GM21381 (cell line): ENCODE measurements at regions not wholly inside any gene's neighbourhood (a gene's known extent, or its start where the extent isn't known, plus 50 kb on each side); places are given as distances from the start of the nearest gene placed in this dataset.

Source experiments
- ATAC-seq: cut with Tn5 transposase; IDR thresholded peaks from one replicate; pipeline ENCODE4 v1.9.1; 2021; ENCODE audit warnings: mild to moderate bottlenecking, moderate library complexity; ENCODE audit not compliant: unreplicated experiment

GRCh38 chr12:42977451-42978230 is 388.1 kb upstream of the PRICKLE1 start:
- ATAC-seq: no peak

DNA sequence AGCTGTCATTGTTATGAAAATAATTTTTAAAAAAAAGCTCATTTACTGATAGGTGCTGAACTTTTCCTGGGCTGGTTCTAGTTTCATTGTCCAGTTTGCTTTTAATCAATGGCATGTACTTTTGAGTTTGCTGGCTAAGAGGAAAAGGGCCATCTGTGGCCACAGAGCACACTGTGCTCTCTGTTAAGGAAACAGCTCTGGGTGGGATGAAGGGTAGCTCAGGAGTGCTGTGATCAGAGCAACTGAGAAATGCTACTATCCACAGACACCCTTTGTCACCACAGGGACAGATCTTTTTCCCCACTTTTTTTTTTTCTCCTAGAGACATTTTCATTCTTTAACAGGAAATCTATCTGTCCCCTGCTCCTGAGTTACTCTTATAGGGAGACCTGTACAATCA is 387.1 kb upstream of the PRICKLE1 start:
- ATAC-seq: no peak

DNA sequence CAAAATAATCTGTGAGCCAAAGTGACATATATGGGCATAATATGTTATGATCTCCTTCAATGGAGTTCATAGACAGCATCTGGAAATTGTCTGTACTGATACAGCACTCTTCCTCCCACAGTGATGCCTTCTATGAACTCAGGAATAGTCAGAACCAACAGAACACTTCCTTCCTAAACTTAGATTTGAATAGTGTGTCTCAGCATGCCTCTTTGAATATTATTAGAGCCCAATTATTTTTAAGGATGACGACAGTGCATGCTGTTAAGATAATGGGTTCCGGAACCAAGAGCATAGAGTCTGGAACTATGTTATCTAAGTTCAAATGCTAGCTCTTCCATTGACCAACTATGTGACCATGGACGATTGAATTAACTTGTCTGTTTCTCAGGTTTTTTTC is 386.6 kb upstream of the PRICKLE1 start:
- ATAC-seq: no peak

- ATAC-seq: no peak
Measured at GRCh38 chr12:42969355-42969754, 379.8 kb upstream of the PRICKLE1 start.

DNA sequence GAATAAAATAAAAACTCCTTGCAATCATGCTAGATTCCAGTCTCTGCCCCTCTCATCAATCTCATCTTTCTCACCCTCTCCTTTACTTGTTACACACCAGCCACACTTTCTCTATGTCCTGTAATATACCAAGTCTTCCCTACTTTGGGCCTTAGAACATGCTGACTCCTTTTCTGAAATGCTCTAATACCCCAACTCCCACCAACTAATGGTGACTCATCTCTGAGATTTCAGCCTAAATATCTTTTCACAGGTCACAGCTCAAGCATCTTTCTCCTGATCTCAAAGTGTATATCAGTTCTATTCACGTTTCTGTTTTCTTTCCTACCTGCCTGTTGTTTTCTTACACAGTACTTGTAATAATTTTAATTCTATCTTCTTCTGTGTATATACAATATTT is 378.9 kb upstream of the PRICKLE1 start:
- ATAC-seq: no peak

DNA sequence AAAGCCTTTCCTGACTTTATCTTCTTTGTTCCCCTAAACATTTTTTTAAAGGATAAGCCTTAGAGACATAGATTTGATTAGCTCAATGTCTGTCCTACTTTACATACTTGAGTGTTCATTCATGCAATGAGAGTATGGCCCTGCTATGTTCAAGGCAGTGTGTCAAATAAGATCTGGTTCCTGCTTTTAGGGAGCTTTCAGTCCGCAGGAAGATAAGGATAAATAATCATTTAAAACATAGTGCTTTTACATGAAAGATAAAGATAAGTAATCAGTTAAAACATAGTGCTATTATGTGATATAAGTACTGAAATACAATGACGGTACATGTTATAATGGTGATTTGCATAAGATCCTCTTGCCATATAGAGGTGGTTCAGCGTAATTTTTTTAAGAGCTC is 378.3 kb upstream of the PRICKLE1 start:
- ATAC-seq: no peak

- no peak for ATAC-seq
Measured at GRCh38 chr12:42963988-42964387, 374.4 kb upstream of the PRICKLE1 start.

GRCh38 chr12:42962384-42962783 is 372.8 kb upstream of the PRICKLE1 start:
- ATAC-seq: no peak

- ATAC-seq: no peak
Measured at GRCh38 chr12:42961395-42961794, 371.8 kb upstream of the PRICKLE1 start.

DNA sequence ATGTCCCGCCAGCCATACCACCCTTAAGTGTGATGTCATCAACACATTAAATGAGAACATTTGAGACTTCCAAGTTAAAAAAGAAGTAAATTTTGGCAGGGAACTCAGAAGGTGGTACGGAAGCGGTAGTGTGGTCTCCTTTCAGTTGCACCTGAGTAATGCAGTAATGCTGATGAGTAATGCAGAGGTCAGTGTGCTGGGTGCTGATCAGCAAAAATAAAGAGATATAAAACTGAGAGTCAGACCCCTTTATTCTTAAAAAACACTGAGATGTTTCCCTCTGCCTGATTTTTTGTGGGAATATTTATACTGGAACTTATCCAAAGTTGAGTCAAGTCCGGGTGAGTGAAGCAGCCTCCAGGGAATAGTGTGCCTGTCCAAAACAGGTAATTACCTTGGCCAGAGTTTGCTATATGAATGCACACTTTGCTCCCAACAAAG is 370.6 kb upstream of the PRICKLE1 start:
- no peak for ATAC-seq

DNA sequence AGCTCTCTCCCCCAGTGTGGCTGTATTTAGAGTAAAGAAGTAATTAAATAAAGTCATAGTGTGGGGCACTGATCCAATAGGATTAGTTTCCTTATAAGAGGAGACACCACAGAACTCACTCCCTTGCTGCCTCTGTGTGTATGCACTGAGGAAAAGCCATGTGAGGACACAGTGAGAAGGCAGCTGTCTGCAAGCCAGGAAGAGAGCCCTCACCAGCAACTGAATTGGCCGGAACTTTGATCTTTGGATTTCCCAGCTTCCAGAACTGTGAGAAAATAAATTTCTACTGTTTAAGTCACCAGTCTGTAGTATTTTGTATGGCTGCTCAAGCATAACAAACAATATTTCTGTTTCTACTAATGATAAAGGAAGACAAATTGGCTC is 368.7 kb upstream of the PRICKLE1 start:
- ATAC-seq: no peak

- ATAC-seq: no peak
Measured at GRCh38 chr12:42957561-42958290, 368.2 kb upstream of the PRICKLE1 start.

GRCh38 chr12:42957136-42957535 is 367.6 kb upstream of the PRICKLE1 start:
- ATAC-seq: no peak

DNA sequence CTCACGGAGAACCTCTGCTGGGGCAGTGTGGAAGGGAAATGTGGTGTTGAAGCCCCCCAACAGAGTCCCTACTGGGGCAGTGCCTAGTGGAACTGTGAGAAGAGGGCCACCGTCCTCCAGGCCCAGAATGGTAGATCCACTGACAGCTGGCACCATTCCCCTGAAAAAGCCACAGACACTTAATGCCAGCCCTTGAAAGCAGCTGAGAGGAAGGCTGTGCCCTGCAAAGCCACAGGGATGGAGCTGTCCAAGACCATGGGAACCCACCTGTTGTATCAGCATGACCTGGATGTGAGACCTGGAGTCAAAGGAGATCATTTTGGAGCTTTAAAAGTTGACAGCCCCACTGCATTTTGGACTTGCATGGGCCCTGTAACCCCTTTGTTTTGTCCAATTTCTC is 363.5 kb upstream of the PRICKLE1 start:
- no peak for ATAC-seq

GRCh38 chr12:42946871-42947381 is 357.4 kb upstream of the PRICKLE1 start:
- ATAC-seq: no peak

DNA sequence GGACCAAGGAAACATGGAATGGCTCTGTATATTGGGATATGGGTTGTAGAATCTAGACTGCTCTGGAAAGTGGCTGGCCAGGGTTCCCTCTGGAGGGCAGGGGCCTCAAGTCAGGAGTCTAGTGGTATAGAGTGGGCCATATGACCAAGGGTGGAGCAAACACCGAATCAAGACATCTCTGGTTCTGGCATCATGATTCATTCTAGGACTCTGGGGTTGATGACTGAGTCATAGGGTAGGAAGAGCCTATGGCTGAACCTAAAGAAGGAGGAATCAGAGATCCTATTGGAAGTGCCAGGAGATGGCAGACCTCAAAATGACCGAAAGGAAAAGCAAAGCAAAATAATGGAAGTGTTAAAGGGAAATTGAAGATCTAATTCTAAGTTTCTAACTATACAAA is 356.4 kb upstream of the PRICKLE1 start:
- ATAC-seq: no peak

DNA sequence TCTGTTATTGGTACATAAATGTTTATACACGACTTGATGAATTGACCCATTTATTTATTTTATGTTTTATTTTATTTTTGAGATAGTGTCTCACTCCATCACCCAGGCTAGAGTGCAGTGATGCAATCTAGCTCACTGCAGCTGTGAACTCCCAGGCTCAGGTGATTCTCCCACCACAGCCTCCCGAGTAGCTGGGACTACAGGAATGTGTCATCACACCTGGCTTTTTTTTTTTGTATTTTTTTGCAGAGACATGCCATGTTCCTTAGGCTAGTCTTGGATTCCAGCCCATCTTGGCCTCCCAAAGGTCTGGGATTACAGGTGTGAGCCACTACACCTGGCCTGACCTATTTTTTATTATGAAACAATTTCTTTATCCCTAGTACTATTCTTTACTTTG is 355.0 kb upstream of the PRICKLE1 start:
- ATAC-seq: no peak

GRCh38 chr12:42936991-42937390 is 347.4 kb upstream of the PRICKLE1 start:
- no peak for ATAC-seq

DNA sequence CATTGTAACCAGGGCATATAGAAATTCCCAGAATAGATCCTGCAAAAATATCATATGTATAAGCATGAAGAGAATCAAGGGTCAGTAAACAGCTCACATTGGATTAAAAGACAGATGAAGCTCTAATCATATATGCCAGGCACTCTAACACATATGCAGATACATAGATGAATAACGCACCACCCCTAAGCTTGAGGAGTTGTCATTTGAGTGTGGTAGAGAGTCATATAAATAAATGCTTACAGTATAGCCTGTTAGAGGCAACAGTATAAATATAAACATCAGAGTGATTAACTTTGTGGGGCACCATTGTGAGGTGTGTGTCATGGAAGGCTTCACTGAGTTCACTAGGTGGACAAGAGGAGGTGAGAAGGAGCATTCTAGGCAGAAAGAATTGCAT is 346.7 kb upstream of the PRICKLE1 start:
- ATAC-seq: no peak

DNA sequence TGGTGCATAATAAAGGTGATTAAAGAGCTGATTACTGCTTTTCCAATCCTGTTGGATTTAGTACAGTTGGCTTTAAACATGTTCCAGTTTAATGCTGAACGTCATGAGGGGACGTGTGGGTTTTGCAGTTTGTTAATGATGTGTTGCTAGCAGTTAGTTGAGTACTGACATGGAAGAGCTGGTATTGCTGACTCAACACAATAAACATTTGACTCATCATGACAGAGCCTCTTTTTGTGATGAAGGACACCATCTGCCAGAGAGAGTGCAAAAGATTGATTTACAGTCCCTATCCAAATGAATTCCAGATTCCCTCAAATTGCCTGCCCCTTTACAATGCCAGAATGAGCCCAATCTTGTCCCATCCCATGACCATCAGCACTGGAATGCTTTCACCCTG is 346.2 kb upstream of the PRICKLE1 start:
- no peak for ATAC-seq

- ATAC-seq: no peak
Measured at GRCh38 chr12:42935090-42935489, 345.5 kb upstream of the PRICKLE1 start.

DNA sequence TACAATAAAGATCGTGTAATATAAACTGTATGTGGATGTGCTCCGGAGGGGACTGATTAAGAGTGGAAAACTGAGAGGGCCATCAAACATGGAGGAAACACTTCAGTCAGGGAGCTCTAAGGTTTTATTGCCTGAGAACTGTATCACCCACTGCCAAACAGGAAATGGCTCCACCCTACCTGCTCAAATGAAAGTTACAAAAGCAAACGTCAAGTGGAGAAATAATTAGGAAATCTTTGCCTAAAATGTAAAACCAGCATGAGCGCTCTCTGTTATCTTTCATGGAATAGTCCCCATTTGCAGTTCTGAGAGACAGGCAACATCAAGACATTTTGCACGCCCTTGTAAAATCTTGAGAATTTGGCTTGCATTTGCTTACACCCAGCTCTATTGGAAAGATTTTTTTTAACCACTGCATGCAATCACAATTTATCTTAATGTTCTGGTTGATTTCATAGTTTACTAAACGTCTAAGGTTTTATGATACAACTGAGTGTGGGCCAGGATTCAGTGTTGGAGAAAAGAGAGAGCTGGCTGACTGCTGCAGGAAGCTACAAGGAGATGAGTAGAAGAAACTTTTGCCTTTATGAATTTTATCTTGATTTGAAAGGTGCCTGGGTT is 344.0 kb upstream of the PRICKLE1 start:
- ATAC-seq: no peak
